WTC11 (cell line): ENCODE measurements at regions not wholly inside any gene's neighbourhood (a gene's known extent, or its start where the extent isn't known, plus 50 kb on each side); places are given as distances from the start of the nearest gene placed in this dataset.

Source experiments
- ATF3 ChIP-seq: sonication (generic); formaldehyde crosslinking; conservative IDR thresholded peaks from 2 replicates; pipeline ENCODE4 v1.8.1; 2022; ENCODE audit warnings: mild to moderate bottlenecking, missing genetic modification reagents
- CTCF ChIP-seq: fragments of 200-600 bp; IDR thresholded peaks from 2 replicates; pipeline ENCODE4 v1.8.0; 2022; ENCODE audit warnings: antibody characterized with exemption
- ELF4 ChIP-seq: sonication (generic); formaldehyde crosslinking; IDR thresholded peaks from 2 replicates; pipeline ENCODE4 v1.8.1; 2022; ENCODE audit warnings: low read depth, mild to moderate bottlenecking, moderate library complexity, missing genetic modification reagents
- NR2C2 ChIP-seq: sonication (generic); formaldehyde crosslinking; IDR thresholded peaks from 2 replicates; pipeline ENCODE4 v1.8.0; 2022; ENCODE audit warnings: mild to moderate bottlenecking, missing genetic modification reagents

GRCh38 chr2:209147981-209148380 lies 275.9 kb upstream of the MAP2 start:
- no peak for TF ChIP-seq CTCF
- no peak for TF ChIP-seq NR2C2
- no peak for TF ChIP-seq ATF3 (CRISPR knock-in tag)
- no peak for TF ChIP-seq ELF4 (CRISPR knock-in tag)
